HG02885 (cell line): ENCODE measurements at regions not wholly inside any gene's neighbourhood (a gene's known extent, or its start where the extent isn't known, plus 50 kb on each side); places are given as distances from the start of the nearest gene placed in this dataset.

ENCODE experiments used
- ATAC-seq: cut with Tn5 transposase; IDR thresholded peaks from one replicate; pipeline ENCODE4 v1.9.1; 2021; ENCODE audit warnings: mild to moderate bottlenecking; ENCODE audit not compliant: unreplicated experiment, poor library complexity

DNA sequence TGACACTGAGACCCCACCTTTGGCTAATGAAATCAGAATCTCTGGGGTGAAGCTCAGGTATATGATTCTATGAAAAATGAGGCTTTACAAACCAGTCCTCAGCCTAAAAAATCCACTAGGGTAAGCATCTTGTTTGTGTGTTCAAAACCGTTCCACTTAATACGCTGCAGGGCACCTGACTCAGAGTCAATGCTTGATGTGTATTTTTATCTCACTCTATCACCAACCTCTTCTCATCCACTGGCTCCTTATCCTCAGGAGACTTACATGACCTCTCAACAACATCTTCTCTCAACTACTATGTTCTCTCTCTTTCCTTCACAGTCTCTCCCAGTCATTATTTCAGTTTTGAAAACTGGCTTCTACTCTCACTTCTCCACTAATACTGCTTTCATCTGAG lies 153.3 kb upstream of the KCNN2 start:
- no peak for ATAC-seq

DNA sequence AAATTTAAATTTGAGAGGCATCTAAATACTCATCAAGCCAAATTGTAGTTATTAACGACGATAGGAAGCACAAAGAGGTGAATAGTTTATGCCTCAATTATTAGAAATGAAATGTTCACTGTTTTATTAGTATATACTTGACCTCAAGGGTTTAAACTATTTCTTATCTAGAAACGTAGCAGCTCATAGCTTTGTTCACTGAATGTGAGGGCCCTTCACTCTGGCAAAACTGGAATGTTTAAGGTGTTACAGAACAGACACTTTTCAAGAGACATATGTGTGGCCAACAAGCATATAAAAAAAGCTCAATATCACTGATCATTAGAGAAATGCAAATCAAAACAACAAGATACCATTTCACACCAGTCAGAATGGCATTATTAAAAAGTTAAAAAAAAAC lies 151.2 kb upstream of the KCNN2 start:
- ATAC-seq, result no peak

DNA sequence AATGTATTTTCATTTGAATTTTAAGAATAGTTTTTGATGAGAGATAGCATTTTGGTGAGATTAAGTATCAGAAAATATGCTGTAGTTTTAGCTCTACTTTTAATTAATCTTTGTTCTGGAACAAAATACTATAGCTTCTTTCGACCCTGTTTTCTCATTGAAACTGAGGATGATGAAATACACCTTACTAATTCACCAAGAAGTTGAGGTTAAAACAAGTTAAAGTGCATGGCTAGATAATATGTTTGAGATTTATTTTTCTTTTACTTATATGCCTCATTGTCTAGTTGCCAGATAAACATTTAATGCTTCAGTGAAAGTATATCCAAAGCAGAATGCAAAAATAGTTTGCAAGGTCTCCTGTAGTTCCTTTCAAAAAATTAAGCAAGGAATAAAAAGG lies 140.1 kb upstream of the KCNN2 start:
- ATAC-seq, result no peak

DNA sequence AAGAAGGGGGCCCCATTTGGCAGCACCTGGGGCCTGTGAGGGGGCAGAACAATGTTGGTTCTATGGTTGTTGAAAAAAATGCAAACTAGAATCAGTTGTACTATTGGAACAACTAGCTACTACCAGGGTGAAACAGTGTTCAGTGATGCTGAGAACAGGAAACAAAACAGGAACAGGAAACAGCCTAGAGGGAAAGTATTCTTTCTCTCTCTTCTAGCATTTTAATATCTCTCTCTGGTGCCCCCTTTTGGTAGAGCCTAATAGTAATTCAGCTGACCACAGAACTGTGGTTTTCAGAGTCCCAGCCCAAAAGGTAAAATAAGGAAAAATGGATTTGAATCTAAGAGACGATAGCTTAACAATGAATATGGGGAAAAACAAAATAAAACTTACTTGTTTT lies 138.0 kb upstream of the KCNN2 start:
- peak; percentile 60 for ATAC-seq

DNA sequence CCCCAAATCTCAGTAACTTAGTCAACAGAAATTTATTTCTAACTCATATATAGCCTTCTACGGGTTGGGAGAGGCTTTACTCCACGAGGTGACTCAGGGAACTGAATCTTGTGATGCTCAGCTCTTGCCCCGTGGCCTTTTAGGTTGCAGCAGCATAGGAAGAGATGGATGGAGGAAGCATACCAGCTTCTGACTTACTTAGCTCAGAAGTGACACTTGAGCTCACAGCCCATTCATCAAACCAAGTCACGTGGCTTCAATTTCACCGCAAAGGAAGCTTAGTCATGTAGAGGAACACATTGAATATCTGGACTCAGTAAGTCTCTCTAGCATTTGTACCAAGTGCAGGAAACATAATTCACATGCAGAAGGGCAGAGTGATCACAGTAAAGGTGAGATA lies 124.1 kb upstream of the KCNN2 start:
- no peak for ATAC-seq

- no peak for ATAC-seq
Measured at GRCh38 chr5:114238771-114239313, 123.0 kb upstream of the KCNN2 start.

- no peak for ATAC-seq
Measured at GRCh38 chr5:114243281-114243971, 118.4 kb upstream of the KCNN2 start.

- ATAC-seq, result peak; percentile 54
Measured at GRCh38 chr5:114243972-114244317, 117.9 kb upstream of the KCNN2 start.

DNA sequence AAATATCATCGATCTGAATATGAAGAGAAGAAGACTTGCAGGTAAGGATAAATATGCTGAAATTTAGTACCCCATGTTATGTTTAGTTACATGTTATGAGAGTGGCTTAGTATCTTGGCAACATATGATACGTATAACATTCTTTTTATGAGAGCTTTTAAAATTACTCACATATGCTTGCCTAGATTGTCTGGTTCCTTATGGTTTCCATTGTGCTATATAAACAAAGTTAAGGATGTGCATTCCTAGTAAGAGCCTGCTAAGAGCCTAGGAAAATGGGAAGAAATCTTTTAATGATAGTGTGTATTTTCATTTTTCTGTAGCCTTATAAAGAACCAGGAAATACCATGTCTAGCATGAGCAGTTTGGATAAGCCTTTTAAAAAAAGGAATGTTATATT lies 112.0 kb upstream of the KCNN2 start:
- ATAC-seq, result no peak

DNA sequence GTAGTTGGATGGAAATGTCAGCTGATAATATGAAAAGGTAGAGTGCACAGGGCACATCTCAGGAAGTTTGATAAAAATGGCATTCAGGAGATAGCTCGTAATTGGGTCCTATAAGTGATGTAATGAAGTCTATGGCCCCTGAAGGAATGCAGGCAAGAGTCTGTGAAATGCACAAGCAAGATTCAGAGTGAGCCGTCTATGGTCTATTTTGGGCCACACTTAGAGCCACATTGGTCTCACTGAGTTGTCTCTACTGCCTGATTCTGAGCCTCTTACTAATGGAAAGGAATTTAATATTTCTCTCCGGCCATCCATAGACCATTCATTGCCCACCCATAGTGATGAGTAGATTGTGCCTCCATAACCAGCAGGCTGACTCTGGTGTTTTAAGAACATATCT lies 111.3 kb upstream of the KCNN2 start:
- no peak for ATAC-seq

DNA sequence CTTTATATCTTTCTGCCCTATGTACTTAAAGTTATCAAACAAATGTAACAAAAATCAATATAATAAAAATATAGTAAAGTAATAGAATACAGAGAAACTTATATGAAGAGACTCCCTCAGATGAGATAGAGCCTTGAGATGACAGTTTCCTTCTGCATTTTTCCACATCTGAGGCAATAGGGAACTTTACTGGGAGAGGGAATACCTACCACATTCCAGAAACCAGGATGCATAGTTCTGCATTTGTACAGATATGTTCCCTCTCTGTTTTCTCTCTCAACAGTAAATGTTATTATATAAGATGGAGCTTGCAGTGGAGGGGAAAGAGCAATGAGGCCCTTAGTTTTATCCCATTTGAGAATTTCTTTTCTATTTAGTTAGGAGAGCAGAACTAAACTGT lies 109.6 kb upstream of the KCNN2 start:
- ATAC-seq, result no peak

GRCh38 chr5:114255260-114255659 lies 106.6 kb upstream of the KCNN2 start:
- ATAC-seq, result no peak

DNA sequence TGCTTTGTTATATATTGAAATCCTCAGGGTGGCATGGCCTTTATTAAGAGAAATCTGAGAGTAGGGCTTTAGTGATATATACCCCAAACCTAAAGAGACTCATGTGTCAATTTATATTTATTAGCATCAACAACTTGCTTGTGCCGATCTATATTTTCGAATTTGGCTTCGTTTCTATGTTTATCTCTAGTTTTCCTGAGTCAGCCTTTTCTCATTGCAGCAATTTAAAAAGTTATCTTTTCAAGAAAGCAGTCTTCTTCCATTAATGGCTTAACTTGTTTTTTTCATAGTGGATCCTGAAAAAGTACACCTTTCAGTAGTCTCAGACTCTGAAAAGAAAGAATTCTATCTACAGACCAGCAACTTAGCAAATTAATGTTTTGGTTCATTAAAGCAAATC lies 99.9 kb upstream of the KCNN2 start:
- no peak for ATAC-seq

DNA sequence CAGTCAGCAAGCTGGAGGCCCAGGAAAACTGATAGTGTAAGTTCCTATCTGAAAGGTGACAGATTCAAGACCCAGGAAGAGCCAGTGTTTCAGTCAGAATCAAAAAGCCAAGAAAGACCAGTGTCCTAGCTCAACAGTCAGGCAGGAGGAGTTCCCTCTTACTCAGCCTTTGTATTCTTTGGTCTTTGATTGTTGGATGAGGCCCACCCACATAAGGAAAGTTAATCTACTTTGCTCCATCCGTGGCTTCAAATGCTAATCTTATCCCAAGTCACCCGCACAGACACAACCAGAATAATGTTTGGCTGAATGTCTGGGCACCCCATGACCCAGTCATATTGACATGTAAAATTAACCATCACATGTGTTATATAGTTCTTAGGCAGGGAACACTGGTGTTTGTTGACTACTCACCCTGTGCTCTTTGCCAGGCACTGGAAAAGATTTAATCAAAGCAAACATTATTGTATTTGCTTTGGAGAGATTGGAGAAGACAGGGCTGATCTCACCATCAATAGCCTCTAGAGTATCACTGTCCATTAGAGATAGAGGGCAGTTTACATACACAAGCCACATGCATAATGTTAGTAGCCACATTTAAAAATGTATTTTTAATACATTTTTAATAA lies 96.3 kb upstream of the KCNN2 start:
- no peak for ATAC-seq

- no peak for ATAC-seq
Measured at GRCh38 chr5:114266374-114266773, 95.5 kb upstream of the KCNN2 start.

DNA sequence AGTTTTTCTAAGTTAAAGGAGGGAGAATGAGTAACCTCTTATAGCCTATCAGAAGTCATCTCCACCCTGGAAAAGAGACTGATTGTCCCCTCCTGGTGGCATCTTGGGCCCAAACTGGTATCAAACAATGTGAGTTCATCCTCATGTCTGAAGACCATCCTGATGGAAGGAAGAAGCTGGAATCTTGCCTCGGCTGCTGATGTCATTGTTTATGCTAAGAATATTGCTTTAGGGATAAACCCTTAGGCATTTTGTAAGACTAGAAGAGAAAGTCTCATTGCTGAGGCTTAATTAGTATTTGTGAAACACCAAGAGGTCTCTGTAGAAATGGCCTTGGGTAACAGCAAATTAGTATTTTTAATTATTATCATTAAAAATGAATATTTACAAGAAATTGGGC lies 65.7 kb upstream of the KCNN2 start:
- no peak for ATAC-seq

GRCh38 chr5:114297915-114298314 lies 64.0 kb upstream of the KCNN2 start:
- ATAC-seq, result no peak

DNA sequence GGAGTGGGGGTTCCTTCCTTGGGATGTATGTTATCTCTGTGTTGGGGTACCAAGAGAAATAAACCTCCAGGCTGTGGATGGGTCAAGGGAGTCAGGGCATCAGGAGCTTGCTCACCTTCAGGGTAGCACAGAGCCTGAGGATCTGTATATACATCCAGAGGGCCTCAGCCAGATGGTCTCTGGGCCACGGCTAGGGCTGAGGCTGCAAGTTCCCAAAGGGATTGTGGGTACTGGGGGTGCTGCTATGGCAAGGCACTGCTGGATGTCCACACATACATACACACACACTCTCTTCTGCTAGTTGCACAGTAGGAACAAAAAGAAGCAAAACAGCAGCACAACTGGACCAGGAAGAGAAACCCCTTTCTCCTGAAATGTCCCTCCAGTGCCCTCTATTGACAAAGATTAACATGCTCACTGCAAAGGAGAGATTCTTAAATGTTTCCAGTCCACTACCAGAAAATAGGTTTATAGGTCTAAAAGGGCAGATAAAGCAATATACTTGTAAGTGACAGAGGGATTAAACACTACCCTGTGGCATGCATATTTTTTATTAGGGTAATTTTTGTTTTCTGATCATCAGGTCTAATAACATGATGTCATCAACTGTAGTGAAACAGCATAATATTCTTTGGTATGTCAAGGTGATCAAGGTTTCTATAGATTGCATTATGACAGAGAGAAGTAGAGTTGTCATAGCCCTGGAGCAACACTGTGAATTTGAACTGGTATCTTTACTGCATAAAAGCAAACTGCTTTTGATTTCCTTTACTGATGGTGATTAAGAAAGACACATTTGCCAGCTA lies 56.3 kb upstream of the KCNN2 start:
- peak; percentile 63 for ATAC-seq

DNA sequence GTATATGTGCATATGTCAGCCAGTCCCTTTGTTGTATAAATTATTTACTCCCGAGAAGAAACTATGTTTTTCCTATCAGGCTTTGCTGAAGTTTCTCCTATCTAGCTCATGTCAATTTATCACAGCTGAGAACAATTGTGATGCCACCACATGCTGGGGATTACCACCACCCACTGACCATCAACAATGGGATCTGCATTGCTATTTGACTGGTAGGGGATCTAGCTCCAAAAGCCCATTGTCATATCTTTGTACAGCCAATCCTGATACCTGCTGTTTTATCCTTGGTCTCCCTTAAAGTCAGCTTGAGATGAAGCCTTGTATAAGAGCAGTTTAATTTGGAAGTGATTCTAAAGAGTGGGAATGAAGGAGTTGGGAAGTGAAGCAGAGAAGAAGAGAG lies 53.9 kb upstream of the KCNN2 start:
- ATAC-seq, result no peak

DNA sequence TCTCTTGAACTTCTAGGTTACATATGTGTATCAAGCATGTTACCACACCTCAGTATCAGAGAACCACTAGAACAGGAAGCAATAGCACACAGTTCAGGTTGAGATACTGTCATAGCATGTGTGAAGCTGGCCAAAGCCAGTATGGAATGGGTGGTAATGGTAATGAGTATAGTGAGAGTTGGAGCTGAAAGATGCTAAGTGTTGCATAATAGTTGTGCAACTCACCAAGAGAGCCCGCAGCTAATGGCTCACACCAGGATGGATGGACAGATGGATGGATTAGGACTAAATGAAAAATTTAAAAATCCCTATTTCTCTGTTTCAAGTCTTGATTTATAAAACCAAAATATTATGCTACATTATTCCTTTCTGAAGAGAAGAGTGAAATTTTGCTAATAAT lies 53.4 kb upstream of the KCNN2 start:
- ATAC-seq, result no peak

DNA sequence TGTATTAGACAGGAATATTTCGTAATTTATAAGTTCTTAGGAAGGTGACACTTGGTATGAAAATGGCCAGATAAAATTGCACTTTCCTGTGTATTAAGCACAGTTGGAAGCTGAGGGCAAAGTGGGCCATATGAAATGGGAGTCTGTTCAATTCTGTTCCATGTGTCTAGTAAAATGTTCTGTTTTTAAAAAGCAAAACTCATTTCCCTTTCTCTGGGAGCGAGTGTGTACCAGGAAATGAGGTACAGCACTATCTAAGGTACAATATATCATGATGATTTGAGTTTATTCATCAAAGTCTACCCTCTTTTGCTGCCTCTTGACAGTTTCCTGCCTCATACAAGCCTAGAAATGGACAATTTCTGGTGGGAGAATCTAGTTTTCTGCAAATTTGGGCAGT lies 51.2 kb upstream of the KCNN2 start:
- ATAC-seq, result no peak
